ENCODE measurements at regions not wholly inside any gene's neighbourhood (a gene's known extent, or its start where the extent isn't known, plus 50 kb on each side); places are given as distances from the start of the nearest gene placed in this dataset.
"Not testable (repeated sequence)": the region's sequence is repeated elsewhere in the genome, so short reads cannot be mapped to it uniquely, and the experiment has no call there.

DNA sequence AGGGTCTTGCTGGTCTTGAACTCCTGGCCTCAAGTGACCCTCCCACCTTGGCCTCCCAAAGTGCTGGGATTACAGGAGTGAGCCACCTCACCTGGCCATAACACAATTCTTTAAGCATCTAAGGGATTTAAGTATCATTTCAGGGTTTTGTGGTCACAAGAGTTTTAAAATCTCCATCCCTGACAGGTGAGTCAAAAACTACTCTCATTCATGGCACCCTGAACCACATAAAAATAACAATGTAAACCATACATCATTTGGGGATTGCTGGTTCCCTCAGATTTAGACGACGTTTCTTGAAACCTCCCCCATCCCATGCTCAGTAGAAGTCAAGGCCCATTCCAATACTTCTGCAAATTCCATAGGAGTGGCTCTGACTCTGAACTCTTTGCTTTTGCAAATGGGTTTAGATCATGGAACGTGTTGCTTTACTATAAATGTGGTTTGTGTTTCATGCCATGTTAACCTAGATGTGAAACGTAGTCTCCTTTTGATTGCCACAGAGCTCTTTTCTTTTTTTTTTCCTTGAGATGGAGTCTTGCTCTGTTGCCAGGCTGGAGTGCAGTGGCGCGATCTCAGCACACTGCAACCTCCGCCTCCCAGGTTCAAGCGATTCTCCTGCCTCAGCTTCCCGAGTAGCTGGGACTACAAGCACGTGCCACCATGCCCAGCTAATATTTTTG is 50.1 kb upstream of the IL6ST start:
- TF ChIP-seq FOXA1 (IDR thresholded peaks at IDR 0.05); BHLHE40 (IDR thresholded peaks at IDR 0.05; ENCODE audit: borderline replicate concordance); SUZ12 (IDR thresholded peaks at IDR 0.05); TARDBP (IDR thresholded peaks at IDR 0.05); FOXM1 (IDR thresholded peaks at IDR 0.05; ENCODE audit: borderline replicate concordance); ELF4 (IDR thresholded peaks at IDR 0.05); FOXK2 (IDR thresholded peaks at IDR 0.05); SP1 (IDR thresholded peaks at IDR 0.05); HDGF (IDR thresholded peaks at IDR 0.05; ENCODE audit: borderline replicate concordance); ZNF384 (IDR thresholded peaks at IDR 0.05); CTBP1 (IDR thresholded peaks at IDR 0.05; ENCODE audit: borderline replicate concordance); ARNT (IDR thresholded peaks at IDR 0.05); NFRKB (IDR thresholded peaks at IDR 0.05): not testable (repeated sequence)
